ENCODE measurements at regions not wholly inside any gene's neighbourhood (a gene's known extent, or its start where the extent isn't known, plus 50 kb on each side); places are given as distances from the start of the nearest gene placed in this dataset.

GRCh38 chr1:164058198-164058597, 500.8 kb upstream of the PBX1 start:
- Histone ChIP-seq H3K9me2 (ENCODE audit: insufficient read depth, low read length) (no peaks in the 10 kb centered on the region), H3K36me3 (ENCODE audit: insufficient read depth, low read length) (no peaks in the 10 kb centered on the region), H3K27ac (ENCODE audit: low read length) (no peak overlapping the region), H4K20me1 (ENCODE audit: insufficient read depth) (no peaks in the 10 kb centered on the region), H3K9me3 (ENCODE audit: low read length) (no peaks in the 10 kb centered on the region), H3F3A (ENCODE audit: insufficient read depth, low read length, poor library complexity, severe bottlenecking) (no peaks in the 10 kb centered on the region), H2AFZ (ENCODE audit: low read depth, low read length) (no peak overlapping the region), H3K79me2 (replicated peaks; ENCODE audit: insufficient read depth, low read length) (no peaks in the 10 kb centered on the region), H3K27me3 (ENCODE audit: insufficient read depth, low read depth, low read length) (no peaks in the 10 kb centered on the region), H3K9ac (ENCODE audit: low read length) (no peak overlapping the region), H3K4me2 (ENCODE audit: low read length) (no peak overlapping the region), H3K4me3 (ENCODE audit: low read length) (no peak overlapping the region)
- TF ChIP-seq SMC3 (conservative IDR thresholded peaks at IDR 0.05; ENCODE audit: poor library complexity) (no peak), TAF1 (IDR thresholded peaks at IDR 0.05; ENCODE audit: low read depth) (no peak), RAD21 (conservative IDR thresholded peaks at IDR 0.05) (no peak), MXI1 (conservative IDR thresholded peaks at IDR 0.05; ENCODE audit: poor library complexity, severe bottlenecking) (no peak), EP300 (conservative IDR thresholded peaks at IDR 0.05; ENCODE audit: poor library complexity, severe bottlenecking) (no peak), POLR2AphosphoS5 (IDR thresholded peaks at IDR 0.05) (no peak)

GRCh38 chr1:164061528-164061927, 497.5 kb upstream of the PBX1 start:
- Histone ChIP-seq H3K9me3 (ENCODE audit: low read length) (no peaks in the 10 kb centered on the region), H3K27ac (ENCODE audit: low read length) (no peak overlapping the region), H3K9me2 (ENCODE audit: insufficient read depth, low read length) (no peaks in the 10 kb centered on the region), H3F3A (ENCODE audit: insufficient read depth, low read length, poor library complexity, severe bottlenecking) (no peaks in the 10 kb centered on the region), H3K4me3 (ENCODE audit: low read length) (no peak overlapping the region), H4K20me1 (ENCODE audit: insufficient read depth) (no peaks in the 10 kb centered on the region), H2AFZ (ENCODE audit: low read depth, low read length) (no peak overlapping the region), H3K27me3 (ENCODE audit: insufficient read depth, low read depth, low read length) (no peaks in the 10 kb centered on the region), H3K79me2 (replicated peaks; ENCODE audit: insufficient read depth, low read length) (no peaks in the 10 kb centered on the region), H3K36me3 (ENCODE audit: insufficient read depth, low read length) (no peaks in the 10 kb centered on the region), H3K4me2 (ENCODE audit: low read length) (no peak overlapping the region), H3K9ac (ENCODE audit: low read length) (no peak overlapping the region)
- TF ChIP-seq POLR2AphosphoS5 (IDR thresholded peaks at IDR 0.05) (no peak), SMC3 (conservative IDR thresholded peaks at IDR 0.05; ENCODE audit: poor library complexity) (no peak), MXI1 (conservative IDR thresholded peaks at IDR 0.05; ENCODE audit: poor library complexity, severe bottlenecking) (no peak), RAD21 (conservative IDR thresholded peaks at IDR 0.05) (no peak), EZH2 (IDR thresholded peaks at IDR 0.05; ENCODE audit: borderline replicate concordance, insufficient read depth, low read length, poor library complexity, severe bottlenecking) (no peak), TAF1 (IDR thresholded peaks at IDR 0.05; ENCODE audit: low read depth) (no peak), CTCF (IDR thresholded peaks at IDR 0.05; ENCODE audit: poor library complexity, severe bottlenecking) (no peak), EP300 (conservative IDR thresholded peaks at IDR 0.05; ENCODE audit: poor library complexity, severe bottlenecking) (no peak), REST (IDR thresholded peaks at IDR 0.05; ENCODE audit: borderline replicate concordance) (no peak)

Data from neural cell (in vitro differentiated cells).